ENCODE measurements at regions not wholly inside any gene's neighbourhood (a gene's known extent, or its start where the extent isn't known, plus 50 kb on each side); places are given as distances from the start of the nearest gene placed in this dataset.
"Not testable (repeated sequence)": the region's sequence is repeated elsewhere in the genome, so short reads cannot be mapped to it uniquely, and the experiment has no call there.

DNA sequence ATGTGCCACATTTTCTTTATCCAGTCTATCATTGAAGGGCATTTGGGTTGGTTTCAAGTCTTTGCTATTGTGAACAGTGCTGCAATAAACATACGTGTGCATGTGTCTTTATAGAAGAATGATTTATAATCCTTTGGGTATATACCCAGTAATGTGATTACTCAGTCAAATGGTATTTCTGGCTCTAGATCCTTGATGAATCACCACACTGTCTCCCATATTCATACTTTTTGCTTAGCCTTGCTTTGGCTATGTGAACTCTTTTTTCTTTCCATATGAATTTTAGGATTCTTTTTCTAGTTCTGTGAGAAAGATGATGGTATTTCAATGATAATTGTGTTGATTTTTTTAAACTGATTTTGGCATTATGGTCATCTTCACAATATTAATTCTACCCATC is 530.1 kb downstream of the SLC6A15 start:
- not testable (repeated sequence) for DNase-seq (ENCODE audit: low spot score)

DNA sequence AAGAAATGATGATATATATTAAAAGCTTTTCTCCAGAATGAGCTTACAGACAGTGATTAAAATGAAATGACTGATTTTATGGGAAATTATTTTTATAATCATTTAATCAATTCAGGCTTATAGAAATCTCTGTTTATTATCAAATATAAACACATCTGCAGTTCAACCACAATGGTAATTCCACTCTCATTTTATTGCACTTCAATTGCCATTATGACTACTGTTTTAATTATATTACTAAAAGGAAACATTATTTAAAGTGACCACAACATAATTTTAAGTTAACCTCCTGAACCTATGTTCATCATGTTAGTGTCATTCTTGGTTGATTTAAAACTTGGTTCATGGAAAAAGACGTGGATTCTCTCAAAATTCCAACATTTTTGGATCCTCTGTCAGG is 536.3 kb downstream of the SLC6A15 start:
- no peak for DNase-seq (ENCODE audit: low spot score)

DNA sequence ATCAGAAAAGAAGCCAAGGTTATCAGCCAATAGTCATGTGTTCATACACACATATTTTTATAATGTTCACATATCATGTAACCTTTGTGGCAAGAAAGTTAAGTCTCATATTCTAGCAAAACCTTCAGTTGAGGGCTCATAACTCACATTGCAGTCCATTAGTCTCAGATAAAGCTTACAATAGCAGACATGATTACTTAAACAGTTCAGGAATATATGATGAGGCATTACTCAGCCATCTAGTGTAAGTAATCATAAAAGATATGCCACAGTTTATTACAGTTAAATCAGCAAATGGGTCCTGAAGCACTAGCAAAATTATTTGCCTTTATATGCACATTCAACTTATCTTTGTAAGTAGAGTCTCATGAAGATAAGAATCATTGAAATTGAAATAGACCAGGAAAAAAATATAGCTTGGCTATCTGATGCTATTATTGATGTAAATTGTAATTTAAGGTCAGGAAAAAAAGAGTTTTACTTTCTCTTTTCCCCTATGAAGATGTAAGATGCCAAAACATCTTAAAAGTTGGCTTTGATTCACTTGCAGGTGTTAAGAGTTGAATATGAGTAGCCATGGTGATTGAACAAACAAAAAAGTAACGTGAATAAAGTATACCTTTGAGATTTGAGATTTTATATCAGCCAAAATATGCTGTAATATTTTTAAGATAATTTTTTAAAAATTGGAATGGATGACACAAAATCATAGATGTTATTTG is 537.0 kb downstream of the SLC6A15 start:
- no peak for DNase-seq (ENCODE audit: low spot score)

DNA sequence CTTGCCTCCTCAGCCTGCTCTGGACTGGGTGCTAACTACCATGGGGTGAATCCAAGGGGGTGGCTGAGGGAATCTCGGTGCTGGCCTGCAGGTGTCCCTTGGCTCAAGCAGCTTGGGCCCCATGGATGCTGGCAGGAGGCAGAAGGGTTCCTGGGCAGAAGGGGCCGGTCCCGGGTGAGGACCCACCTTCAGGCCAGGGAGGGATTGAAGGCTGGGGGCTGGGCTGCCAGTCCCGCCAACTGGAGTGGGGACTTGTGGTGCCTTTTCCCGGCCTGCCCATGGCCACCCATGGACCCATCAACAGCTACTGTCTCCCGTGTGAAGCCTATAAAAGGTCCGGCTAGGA is 550.1 kb downstream of the SLC6A15 start:
- DNase-seq (ENCODE audit: low spot score): no peak

DNA sequence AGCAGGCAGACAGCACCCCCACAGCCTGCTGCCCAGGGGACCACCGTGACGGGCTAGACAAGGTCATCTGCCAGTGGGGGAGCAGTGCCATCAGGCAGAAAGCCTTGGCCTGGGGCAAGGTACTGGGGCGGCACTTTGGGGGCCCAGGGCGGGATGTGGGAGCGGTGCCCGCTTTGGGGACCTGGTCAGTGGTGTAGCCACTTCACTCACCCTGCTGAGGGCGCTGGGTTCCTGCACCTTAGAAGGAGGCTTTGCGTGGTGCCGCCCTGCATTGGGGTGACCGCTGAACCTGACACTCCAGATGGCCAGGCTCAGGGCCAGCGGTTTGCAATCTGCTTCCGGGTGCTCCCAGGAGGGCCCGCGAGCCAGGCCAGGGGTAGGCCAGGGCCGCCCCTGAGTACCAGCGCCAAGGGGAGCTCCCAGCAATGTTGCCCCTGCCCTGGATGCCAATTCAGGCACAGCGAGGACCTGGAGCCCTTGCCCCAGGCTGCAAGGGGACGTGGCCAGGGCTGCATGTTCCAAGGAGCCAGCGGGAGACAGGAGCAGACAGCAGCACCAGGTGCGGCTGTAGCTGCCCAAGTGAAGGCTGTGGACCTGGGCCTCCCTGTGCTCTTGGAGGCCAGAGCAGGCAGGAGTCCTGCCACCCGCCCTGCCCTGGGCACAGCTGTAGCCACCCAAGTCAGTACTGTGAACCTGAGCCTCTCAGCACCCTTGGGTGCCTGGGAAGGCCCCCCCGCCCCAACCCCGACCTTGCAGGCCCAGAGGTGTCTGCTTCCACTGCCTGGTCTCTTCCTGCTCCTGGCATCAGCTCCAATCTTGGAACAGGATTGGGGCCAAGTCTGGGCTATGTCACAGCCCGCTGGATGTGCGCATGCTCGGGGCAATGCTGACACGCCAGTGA is 550.7 kb downstream of the SLC6A15 start:
- no peak for DNase-seq (ENCODE audit: low spot score)

DNA sequence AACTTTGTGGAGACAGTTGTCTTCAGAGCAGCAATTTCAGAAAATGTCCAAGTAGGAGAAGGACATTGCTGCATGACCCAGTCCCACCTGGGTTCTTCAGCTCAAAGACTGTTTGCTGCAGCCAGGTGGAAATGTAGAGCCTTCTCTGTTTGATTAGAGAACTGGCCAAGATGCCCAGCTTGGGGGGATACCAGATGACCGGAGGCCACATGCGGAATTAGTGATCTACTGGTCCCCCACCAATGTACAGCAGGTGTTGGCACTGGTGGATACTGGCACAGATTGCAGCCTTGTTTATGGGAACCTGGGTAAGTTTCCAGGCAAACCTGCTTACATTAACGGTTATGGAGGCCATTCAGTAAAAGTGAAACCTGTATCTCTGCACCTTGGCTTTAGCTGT is 555.3 kb downstream of the SLC6A15 start:
- no peak for DNase-seq (ENCODE audit: low spot score)

DNA sequence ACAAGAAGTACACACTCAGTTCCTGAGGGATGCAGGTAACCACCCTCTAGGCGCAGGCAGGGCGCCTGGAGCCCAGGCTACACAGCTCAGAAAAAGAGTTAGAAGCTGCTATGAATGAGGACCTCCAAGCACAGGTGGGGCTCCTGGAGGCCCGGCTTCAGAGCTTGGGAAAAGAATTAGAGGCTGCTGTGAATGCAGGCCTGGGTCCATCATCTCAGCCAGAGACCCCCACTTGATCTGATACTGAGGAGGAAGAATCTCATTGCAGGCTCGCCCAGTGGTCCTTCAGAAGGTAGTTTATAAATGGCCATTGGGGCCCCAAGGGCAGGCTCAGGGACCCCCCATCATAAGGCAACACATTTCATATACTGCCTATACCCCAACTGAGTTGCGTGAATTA is 556.4 kb downstream of the SLC6A15 start:
- DNase-seq (ENCODE audit: low spot score): no peak

DNA sequence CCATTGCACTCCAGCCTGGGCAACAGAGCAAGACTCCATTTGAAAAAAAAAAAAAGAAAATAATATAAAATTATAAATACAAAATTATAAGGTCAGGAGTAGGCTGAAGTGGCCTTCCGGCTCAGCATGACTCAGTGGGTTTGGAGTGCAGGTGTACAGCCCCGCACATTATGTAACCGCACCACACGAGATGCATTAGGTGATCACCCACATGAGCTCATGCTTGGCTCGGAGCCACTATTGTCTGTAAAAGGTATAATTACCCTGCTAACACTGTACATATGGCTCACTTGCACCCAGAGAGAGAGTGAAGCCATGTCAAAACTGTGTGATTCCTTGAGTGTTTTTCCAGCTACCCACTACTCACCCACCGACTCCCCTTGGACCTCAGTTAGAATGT is 557.0 kb downstream of the SLC6A15 start:
- no peak for DNase-seq (ENCODE audit: low spot score)

DNA sequence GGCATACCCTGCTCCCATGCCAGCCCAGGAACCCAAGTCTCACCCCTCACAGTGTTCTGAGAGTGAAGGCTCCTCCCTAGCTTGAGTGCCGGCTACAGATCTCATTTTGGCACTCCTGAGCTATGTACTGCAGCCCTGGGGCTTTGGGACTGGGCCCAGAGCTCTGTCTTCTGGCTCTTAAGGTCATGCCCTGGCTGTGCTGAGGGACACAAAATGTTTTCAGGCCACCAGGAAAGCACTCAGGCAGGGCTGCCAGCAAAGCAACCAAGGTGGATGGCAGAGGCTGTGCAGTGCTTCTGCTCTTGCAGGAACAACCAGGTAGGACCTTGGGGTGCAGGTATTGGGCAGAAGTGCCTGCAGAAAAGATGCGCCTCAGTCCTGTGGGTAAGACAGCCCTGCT is 564.0 kb downstream of the SLC6A15 start:
- DNase-seq (ENCODE audit: low spot score): no peak

DNA sequence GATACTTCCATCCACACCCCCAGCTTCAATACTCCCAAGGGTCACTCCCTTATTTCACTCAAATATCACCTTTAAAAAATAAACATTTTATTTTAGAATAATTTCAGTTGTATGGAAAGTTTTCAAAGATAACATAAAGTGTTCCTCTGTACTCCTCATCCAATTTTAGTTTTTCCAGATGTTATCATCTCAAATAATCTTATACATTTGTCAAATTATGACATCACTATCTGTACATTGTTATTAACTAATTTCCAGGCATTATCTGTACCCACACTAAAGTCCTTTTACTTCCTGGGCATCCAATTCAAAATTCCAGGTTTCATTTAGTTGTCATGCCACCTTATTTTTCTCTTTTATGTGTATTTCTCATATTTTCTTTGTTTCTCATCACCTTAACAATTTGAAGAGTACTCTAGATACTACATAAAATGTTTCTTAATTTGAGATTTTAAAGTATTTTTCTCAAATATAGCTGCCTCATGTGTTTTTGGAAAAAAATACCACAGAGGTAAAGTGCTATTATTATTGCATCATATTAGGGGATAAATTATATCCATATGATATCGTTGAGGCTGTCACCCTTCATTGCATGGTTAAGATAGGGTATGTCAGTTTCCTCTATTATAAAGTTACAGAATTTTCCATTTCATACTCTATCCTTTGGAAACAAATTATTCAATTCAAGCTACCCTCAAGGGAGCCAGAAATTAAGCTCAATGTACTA is 571.0 kb downstream of the SLC6A15 start:
- DNase-seq (ENCODE audit: low spot score): no peak

DNA sequence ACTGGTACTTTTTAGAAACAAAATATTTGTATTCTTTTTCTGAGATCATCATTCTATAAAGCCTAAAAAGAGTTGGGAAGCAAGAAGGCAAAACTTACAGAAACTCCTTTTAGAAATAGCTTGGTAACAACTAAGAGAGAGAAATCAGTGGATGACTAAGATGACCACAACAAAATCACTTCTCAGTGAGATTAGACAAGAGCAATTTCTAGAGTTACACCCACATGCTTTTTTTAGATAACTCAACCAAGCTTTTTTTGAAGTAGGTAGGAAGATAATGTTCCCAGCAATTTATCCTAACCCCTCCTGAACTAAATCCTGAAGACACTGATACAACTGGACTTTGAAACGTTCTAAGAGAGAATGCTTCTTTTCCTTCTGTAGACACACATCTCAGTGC is 576.4 kb downstream of the SLC6A15 start:
- no peak for DNase-seq (ENCODE audit: low spot score)

DNA sequence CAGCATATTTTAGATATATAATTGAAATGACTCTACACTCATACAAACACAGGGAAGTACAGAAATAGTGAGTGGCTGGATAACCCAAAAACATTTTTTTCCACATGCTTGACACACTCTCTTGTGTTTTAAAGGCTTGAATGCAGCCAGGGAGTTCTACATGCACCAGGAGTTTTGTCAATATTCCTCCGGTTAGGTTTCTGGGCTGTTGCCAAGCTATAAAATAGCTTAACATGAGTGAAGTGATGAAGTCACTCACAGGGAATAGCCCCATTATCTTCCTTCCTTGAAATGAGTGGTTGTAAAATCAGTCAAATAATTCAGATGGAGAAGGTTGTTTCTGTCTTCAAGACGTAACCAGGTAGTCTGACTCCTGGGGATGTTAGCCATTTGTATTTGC is 582.7 kb downstream of the SLC6A15 start:
- DNase-seq (ENCODE audit: low spot score): no peak

DNA sequence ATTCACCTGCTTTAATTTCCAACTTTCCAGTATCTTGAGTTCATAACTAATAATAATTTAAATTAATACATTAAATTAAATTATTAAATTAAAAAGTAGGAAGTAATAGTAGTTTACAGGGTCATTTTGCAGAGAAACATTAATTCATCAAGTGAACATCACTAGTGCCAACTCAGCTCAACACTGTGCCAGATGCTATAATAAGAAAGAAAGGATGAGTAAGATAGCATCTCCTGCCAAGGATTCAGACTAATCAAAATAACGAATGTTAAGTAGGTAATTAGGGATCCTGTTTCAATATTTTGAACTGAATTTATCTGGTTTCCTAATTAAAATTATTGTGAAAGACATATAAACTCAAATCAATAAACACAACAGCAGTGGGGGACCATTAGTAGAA is 596.7 kb downstream of the SLC6A15 start:
- DNase-seq (ENCODE audit: low spot score): no peak

DNA sequence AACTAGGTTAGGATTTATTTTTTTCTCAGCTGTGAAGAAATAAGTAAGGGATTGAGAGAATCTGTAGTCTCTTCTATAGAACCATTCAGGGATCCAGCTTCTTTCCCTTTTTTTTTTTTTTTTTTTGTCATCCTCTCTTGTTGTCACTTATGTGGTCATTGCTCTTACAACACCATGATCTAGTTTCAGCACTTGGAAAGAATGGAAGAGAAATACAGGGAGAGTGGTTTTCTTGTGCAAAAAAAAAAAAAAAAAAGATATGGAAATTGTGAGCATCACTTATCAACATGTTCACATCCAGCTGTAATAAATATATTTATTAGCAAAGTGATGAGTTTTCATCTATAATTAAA is 599.3 kb downstream of the SLC6A15 start:
- DNase-seq (ENCODE audit: low spot score): no peak

DNA sequence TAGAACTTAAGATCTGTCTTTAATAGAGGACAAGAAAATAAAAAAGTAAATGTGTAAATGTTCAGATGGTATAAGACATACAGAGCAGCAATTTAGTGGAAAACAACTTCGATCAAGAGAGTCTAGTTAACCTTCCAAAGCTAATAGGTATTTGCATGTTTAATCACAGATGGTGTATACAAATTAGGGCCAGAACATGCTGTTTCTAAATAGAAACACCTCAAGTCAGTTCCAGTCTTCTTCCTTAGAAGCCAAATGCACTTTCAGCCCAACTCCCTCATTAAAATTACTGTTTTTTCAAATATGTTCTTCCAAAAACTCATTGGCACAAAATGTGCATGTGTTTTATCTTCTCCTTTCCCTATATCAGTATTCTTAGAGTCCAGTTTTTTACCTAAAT is 604.4 kb downstream of the SLC6A15 start:
- no peak for DNase-seq (ENCODE audit: low spot score)

DNA sequence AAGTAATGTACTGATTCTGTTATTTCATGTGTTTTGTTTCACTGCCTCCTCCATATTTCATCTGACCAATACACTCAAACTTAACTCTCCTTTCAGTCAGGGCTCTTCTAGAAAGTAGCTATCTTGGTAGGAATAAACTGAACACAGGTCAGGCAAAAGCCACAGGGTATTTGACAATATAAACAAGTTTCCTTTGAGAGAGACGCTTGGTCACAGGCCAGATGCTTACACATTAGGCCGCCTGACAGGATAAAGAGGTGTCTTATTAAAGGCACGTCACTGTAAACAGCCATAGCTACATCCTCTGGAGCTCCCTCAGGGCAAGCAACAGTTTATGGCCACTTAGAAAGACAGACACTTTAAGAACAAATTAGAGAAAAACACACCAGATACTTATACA is 607.5 kb downstream of the SLC6A15 start:
- DNase-seq (ENCODE audit: low spot score): no peak

DNA sequence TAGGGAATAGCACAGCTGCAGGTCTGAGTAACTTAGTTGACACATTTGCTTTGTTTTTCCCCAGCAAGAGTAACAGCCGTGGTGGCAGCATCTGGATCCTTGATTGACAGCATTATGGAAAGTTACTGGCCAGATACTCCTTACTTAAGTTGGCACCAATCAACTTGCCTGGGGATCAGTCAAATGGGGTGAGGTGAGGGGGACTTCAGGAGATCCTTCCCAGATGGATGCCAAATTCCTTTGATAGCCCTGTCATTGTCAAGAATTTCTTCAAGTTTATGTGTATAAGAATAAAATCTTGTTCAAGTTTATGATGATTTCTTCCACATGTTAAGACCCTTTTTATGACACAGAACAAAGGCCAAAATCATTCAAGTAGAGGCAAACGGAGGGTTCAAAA is 618.4 kb downstream of the SLC6A15 start:
- DNase-seq (ENCODE audit: low spot score): no peak

DNA sequence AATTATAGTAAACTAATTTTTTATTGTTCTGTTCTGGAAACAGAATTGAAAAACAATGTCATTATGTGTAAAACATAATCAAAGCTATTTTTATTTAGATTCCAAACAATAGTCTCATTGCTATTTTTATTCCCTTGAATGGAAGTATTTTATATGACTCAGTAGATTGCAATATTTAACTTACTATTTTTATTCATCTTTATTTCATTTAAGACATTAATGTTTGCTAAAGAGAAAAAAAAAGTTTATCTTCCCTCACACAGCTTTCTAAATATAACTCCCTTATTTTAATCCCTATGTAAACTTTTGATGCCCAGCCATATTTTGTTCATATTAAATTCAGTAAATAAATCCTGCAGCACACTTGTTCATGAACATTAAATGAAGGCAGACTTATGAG is 622.4 kb downstream of the SLC6A15 start:
- no peak for DNase-seq (ENCODE audit: low spot score)

DNA sequence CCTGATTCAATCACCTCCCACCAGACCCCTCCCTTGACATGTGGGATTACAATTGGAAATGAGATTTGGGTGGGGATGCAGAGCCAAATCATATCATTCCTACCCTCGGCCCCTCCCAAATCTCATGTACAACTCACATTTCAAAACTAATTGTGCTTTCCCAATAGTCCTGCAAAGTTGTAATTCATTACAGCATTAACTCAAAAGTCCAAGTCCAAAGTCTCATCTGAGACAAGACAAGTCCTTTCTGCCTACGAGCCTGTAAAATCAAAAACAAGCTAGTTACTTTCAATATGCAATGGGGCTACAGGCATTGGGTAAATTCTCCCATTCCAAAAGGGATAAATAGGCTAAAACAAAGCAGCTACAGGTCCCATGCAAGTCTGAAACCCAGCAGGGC is 634.6 kb downstream of the SLC6A15 start:
- no peak for DNase-seq (ENCODE audit: low spot score)

DNA sequence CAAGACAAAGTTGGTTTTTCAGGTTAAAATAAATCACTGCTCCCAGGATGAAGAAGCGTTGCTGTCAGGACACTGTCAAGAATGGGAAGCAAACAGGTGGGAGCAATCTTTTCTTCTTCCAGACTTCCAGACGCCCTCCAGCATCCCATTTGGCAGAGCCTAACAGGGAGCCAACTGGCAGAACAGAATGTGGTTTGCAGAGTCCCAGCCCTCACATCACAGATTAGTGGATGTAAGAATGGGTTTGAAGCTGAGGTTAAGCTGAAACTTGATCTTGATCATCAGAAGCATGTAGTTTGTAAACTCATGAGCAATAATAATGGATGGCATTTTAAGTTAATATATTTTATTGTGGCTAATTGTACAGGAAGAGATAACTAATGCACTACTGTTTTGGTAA is 636.4 kb downstream of the SLC6A15 start:
- DNase-seq (ENCODE audit: low spot score): no peak

DNA sequence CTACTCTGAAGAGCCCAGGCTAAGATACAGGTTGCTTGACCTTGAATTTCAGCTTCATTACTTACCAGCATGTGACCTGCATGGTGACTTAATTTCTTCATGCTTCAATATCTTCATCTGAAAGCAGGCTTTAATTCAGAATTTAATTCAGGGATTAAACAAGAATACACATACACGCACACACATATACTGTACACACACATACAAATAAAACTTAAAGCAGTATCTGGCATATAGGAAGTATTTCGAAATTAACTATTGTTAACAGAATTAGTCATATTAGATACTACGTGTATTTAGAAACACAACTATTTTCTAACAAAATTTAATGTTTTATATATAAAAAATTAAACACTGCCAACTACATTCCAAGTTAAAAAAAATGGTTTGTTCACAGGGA is 640.3 kb downstream of the SLC6A15 start:
- no peak for DNase-seq (ENCODE audit: low spot score)

DNA sequence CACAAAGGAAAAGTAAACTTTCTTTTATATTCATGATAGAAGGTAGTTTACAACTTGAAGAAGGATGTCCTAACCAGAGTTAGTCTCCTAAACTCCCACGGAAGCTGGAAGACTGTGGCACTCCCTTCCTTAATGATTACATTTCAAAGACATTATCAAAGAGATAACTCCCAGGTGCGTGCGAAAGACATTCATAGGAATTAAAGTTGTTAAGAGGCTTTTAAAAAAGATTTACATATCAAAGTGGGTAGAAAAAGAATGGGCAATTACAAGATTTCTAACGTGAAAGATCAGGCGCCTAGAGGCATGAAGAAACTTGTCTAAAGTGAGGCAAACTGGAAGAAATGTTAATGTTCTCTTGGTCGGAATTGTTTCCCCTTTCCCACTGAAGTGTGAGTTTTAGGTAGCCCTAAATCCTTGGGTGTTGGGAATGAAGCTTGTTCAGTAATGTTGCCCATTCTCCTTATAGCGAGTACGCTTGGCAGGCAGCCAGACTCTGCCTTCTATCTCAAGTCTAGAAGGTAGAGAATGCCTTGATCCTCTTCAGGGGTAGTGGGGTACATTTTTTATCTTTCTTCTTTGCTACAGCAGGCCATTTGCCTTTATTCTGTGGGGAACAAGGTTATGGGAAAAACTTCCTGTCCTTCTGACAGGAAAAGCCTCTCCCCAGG is 642.0 kb downstream of the SLC6A15 start:
- no peak for DNase-seq (ENCODE audit: low spot score)

DNA sequence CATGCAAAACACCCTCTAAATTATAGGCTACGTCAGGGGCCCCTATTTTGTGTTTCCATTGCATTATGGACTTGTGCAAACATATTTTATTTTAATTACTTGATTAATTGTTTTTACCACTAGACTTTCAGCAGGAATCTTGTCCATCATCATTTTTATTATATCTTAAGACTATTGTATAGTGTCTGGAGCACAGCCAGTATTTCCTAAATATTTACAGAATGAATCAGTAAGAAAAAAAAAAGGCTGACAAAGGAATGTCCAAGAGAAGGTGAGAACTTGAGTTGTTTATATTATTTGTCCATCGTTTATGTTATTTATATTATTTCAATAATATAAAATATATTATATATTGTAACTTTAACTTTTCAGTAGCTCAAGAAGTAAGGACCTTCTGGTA is 664.7 kb downstream of the SLC6A15 start:
- no peak for DNase-seq (ENCODE audit: low spot score)

All from activated CD4-positive, alpha-beta T cell treated with anti-CD3 and anti-CD28 coated beads, Interleukin-2, Interleukin-4, amounts not matched to agents 100 ng/mL and 50 ng/mL, durations not matched to agents 16 hours and 8 hours (primary cell).